ENCODE measurements at regions not wholly inside any gene's neighbourhood (a gene's known extent, or its start where the extent isn't known, plus 50 kb on each side); places are given as distances from the start of the nearest gene placed in this dataset.

- H3K27ac ChIP-seq (ENCODE audit: low read length) = no peak overlapping the region
- POLR2A ChIA-PET = no interaction called here
- no peaks in the 10 kb centered on the region for H3K9me3 ChIP-seq (ENCODE audit: control insufficient read depth, insufficient read depth, low read depth, low read length)
- H3K27me3 ChIP-seq (ENCODE audit: control insufficient read depth, insufficient read depth, low read length) = no peaks in the 10 kb centered on the region
- DNase-seq (ENCODE audit: low read depth, low spot score) (no peak), ATAC-seq (no peak)
- in situ Hi-C loops (cut with HindIII; ENCODE audit: low pct_unique_long_range_greater_than_20kb, low sequenced_read_pairs) (no loop called here), intact Hi-C loops (cut with micrococcal nuclease; ENCODE audit: unreplicated experiment) (no loop called here)
- TF ChIP-seq REST (IDR thresholded peaks at IDR 0.05; ENCODE audit: insufficient read depth in 1 of 2, low read depth in 2 of 2, low read length in 1 of 2) (no peak), TCF7L2 (IDR thresholded peaks at IDR 0.05; ENCODE audit: low read depth, low read length) (no peak), SIN3A (IDR thresholded peaks at IDR 0.05; ENCODE audit: borderline replicate concordance, insufficient read depth, low read depth, low read length) (no peak), POLR2AphosphoS5 (IDR thresholded peaks at IDR 0.05; ENCODE audit: low read depth, low read length) (no peak), CTCF (IDR thresholded peaks at IDR 0.05) (no peak)
- no peaks in the 10 kb centered on the region for H3K36me3 ChIP-seq (ENCODE audit: control insufficient read depth, insufficient read depth, low read length)
- CTCF ChIA-PET = no interaction called here
- no peak overlapping the region for H3K4me3 ChIP-seq (ENCODE audit: low read depth in 2 of 2, low read length in 2 of 2)
- peaks cover 4% of the 10 kb centered on the region for H3K4me1 ChIP-seq (ENCODE audit: control insufficient read depth, insufficient read depth, low read length)
- BruUV-seq (replicated peaks) = no TSS peak
Measured at GRCh38 chr14:39488600-39488999, 56.4 kb upstream of the FBXO33 start.

GRCh38 chr14:39483682-39484081 lies 51.4 kb upstream of the FBXO33 start:
- no peak overlapping the region for H3K27ac ChIP-seq (ENCODE audit: low read length)
- H3K36me3 ChIP-seq (ENCODE audit: control insufficient read depth, insufficient read depth, low read length) = no peaks in the 10 kb centered on the region
- no peaks in the 10 kb centered on the region for H3K4me1 ChIP-seq (ENCODE audit: control insufficient read depth, insufficient read depth, low read length)
- BruUV-seq (replicated peaks) = no TSS peak
- H3K9me3 ChIP-seq (ENCODE audit: control insufficient read depth, insufficient read depth, low read depth, low read length) = no peaks in the 10 kb centered on the region
- no peak overlapping the region for H3K4me3 ChIP-seq (ENCODE audit: low read depth in 2 of 2, low read length in 2 of 2)
- TF ChIP-seq REST (IDR thresholded peaks at IDR 0.05; ENCODE audit: insufficient read depth in 1 of 2, low read depth in 2 of 2, low read length in 1 of 2) (no peak), TCF7L2 (IDR thresholded peaks at IDR 0.05; ENCODE audit: low read depth, low read length) (no peak), SIN3A (IDR thresholded peaks at IDR 0.05; ENCODE audit: borderline replicate concordance, insufficient read depth, low read depth, low read length) (no peak), CTCF (IDR thresholded peaks at IDR 0.05) (no peak), POLR2AphosphoS5 (IDR thresholded peaks at IDR 0.05; ENCODE audit: low read depth, low read length) (no peak)
- DNase-seq (ENCODE audit: low read depth, low spot score) (no peak), ATAC-seq (no peak)
- intact Hi-C loops (cut with micrococcal nuclease; ENCODE audit: unreplicated experiment) = no loop called here
- ChIA-PET CTCF (no interaction called here), POLR2A (no interaction called here)
- in situ Hi-C loops (cut with HindIII; ENCODE audit: low pct_unique_long_range_greater_than_20kb, low sequenced_read_pairs) = no loop called here
- no peaks in the 10 kb centered on the region for H3K27me3 ChIP-seq (ENCODE audit: control insufficient read depth, insufficient read depth, low read length)

Data from Panc1 (cell line).